K562 (cell line): ENCODE measurements at regions not wholly inside any gene's neighbourhood (a gene's known extent, or its start where the extent isn't known, plus 50 kb on each side); places are given as distances from the start of the nearest gene placed in this dataset.

Experiments used
- ATAC-seq: fragments of 200-7000 bp; cut with Tn5 transposase; 3 replicates; pipeline ENCODE4 v1.9.1; 2020; ENCODE audit warnings: moderate library complexity
- BruUV-seq: library from RNA; stranded (reverse); fragments of 400-500 nt; replicated peaks from 2 replicates; lab custom pipeline; 2021; lab: Mats Ljungman, UMichigan
- CTCF ChIA-PET: fragments of 300-600 bp; formaldehyde crosslinking; extraction: SDS; loops from one replicate; lab custom pipeline; 2021; ENCODE audit warnings: low intra/inter-chr PET ratio; lab: Yijun Ruan, JAX
- POLR2A ChIA-PET: fragments of 300-600, 350-650 bp; sonication (Branson Sonifier 250); formaldehyde crosslinking; extraction: SDS; loops from one replicate; lab custom pipeline; 2021; ENCODE audit warnings: antibody characterized with exemption, inconsistent platforms; lab: Yijun Ruan, JAX
- DNase-seq, 4 experiments: peaks; one replicate each; pipeline versions ENCODE4 v3.0.0 to v3.0.0-alpha.2; 2011 to 2018; ENCODE audit warnings: low spot score in 3 of 4, mixed read lengths in 3 of 4; ENCODE audit errors: extremely low read depth in 1 of 4
- FAIRE-seq: peaks from 2 replicates; lab custom pipeline; 2011; peaks lifted over from hg19 to GRCh38; lab: Jason Lieb, UNC
- H2AFZ ChIP-seq: 2 replicates; pipeline ENCODE4 v1.6.0; 2011; ENCODE audit warnings: low read depth, low read length, control low read depth, inconsistent platforms
- H3K27ac ChIP-seq: fragments of 200-600 bp; 3 replicates; pipeline ENCODE4 v1.8.0; 2011; ENCODE audit warnings: low read depth, mild to moderate bottlenecking, control low read depth, inconsistent platforms, low read length, moderate library complexity, mixed read lengths; ENCODE audit errors: extremely low read depth
- H3K27me3 ChIP-seq, 2 experiments: fragments of 300-600 bp in 1 of 2; 2 replicates in 1 of 2; 3 replicates in 1 of 2; pipeline versions ENCODE4 v1.6.0 to v1.8.0; 2011; ENCODE audit warnings: inconsistent platforms in 2 of 2, low read length in 2 of 2, mild to moderate bottlenecking in 1 of 2, mixed read lengths in 1 of 2, moderate library complexity in 1 of 2; ENCODE audit not compliant: control insufficient read depth in 2 of 2, insufficient read depth in 2 of 2
- H3K36me3 ChIP-seq: fragments of 300-600 bp; 3 replicates; pipeline ENCODE4 v1.8.0; 2011; ENCODE audit warnings: mild to moderate bottlenecking, low read length, inconsistent platforms; ENCODE audit not compliant: control insufficient read depth, insufficient read depth
- H3K4me1 ChIP-seq, 2 experiments: fragments of 200-600 bp in 1 of 2; replicated peaks in 1 of 2; 2 replicates in 1 of 2; 3 replicates in 1 of 2; pipeline versions ENCODE4 v1.5.1 to v1.8.0; 2011; ENCODE audit warnings: inconsistent platforms in 2 of 2, low read length in 2 of 2, mild to moderate bottlenecking in 1 of 2, mixed read lengths in 1 of 2, moderate library complexity in 1 of 2; ENCODE audit not compliant: control insufficient read depth in 2 of 2, insufficient read depth in 2 of 2
- H3K4me2 ChIP-seq: 2 replicates; pipeline ENCODE4 v1.6.1; 2011; ENCODE audit warnings: low read length, control low read depth, inconsistent platforms, mixed read lengths; ENCODE audit not compliant: insufficient read depth
- H3K4me3 ChIP-seq: fragments of 200-600 bp; sonication (generic), shearing (Covaris generic); 2 replicates; pipeline ENCODE4 v1.5.1; 2016; ENCODE audit warnings: control low read depth, inconsistent platforms
- H3K79me2 ChIP-seq: fragments of 200-600 bp; 3 replicates; pipeline ENCODE4 v1.8.0; 2011; ENCODE audit warnings: low read length, inconsistent platforms; ENCODE audit not compliant: control insufficient read depth, insufficient read depth
- H3K9ac ChIP-seq, 2 experiments: 2 replicates each; pipeline versions ENCODE4 v1.6.0 to v1.6.1; 2011; ENCODE audit warnings: low read depth in 2 of 2, low read length in 2 of 2, control low read depth in 1 of 2, inconsistent platforms in 1 of 2, mild to moderate bottlenecking in 1 of 2, mixed read lengths in 1 of 2; ENCODE audit not compliant: insufficient read depth in 1 of 2
- H3K9me1 ChIP-seq: one replicate; pipeline ENCODE4 v1.6.0; 2011; ENCODE audit warnings: inconsistent platforms, mild to moderate bottlenecking, low read length, moderate library complexity; ENCODE audit not compliant: control insufficient read depth, insufficient read depth
- H3K9me3 ChIP-seq: replicated peaks from 2 replicates; pipeline ENCODE4 v1.5.1; 2011; ENCODE audit warnings: low read depth, low read length, inconsistent platforms; ENCODE audit not compliant: control insufficient read depth, insufficient read depth
- H4K20me1 ChIP-seq: replicated peaks from 2 replicates; pipeline ENCODE4 v1.6.1; 2011; ENCODE audit warnings: low read length, inconsistent platforms, mixed read lengths; ENCODE audit not compliant: control insufficient read depth, insufficient read depth
- GTF3C2 ChIP-seq: IDR thresholded peaks from 3 replicates; pipeline ENCODE4 v1.6.1; 2011; ENCODE audit warnings: borderline replicate concordance, mild to moderate bottlenecking, moderate library complexity; ENCODE audit not compliant: insufficient read length; ENCODE audit errors: extremely low read depth
- NFATC3 ChIP-seq: fragments of 450-650 bp; IDR thresholded peaks from 2 replicates; pipeline ENCODE4 v1.6.1; 2017; ENCODE audit warnings: mild to moderate bottlenecking
- NFRKB ChIP-seq: fragments of 450-650 bp; IDR thresholded peaks from 2 replicates; pipeline ENCODE4 v1.6.1; 2016; ENCODE audit warnings: low read depth
- NR0B1 ChIP-seq: fragments of 450-650 bp; IDR thresholded peaks from one replicate; pipeline ENCODE4 v1.6.1; 2018; ENCODE audit warnings: mild to moderate bottlenecking, moderate library complexity; ENCODE audit not compliant: partially characterized antibody
- RBFOX2 ChIP-seq: fragments of 200-400 bp; formaldehyde crosslinking; IDR thresholded peaks from 2 replicates; pipeline ENCODE4 v1.6.1; 2017; ENCODE audit warnings: low read depth, mild to moderate bottlenecking, low read length, moderate library complexity
- ZNF140 ChIP-seq: fragments of 250-450 bp; sonication (Bioruptor Pico); IDR thresholded peaks from 2 replicates; pipeline ENCODE4 v1.8.0; 2021; ENCODE audit warnings: moderate library complexity, mild to moderate bottlenecking, inconsistent platforms
- ZNF212 ChIP-seq: fragments of 450-650 bp; formaldehyde crosslinking; IDR thresholded peaks from 2 replicates; pipeline ENCODE4 v1.4.0; 2020; ENCODE audit warnings: mild to moderate bottlenecking
- WGBS: fragments of 100-300 bp; shearing (Covaris generic); methylation state at CpG from one replicate; pipeline ENCODE4 v1.1.6; 2016; ENCODE audit warnings: low coverage, mixed read lengths; ENCODE audit not compliant: insufficient coverage; ENCODE audit errors: missing lambda C conversion rate; 5-methylcytosine and 5-hydroxymethylcytosine counted together
- in situ Hi-C: fragments of 300-500 bp; cut with MboI; formaldehyde crosslinking; loops from 4 replicates; pipeline ENCODE4 v1.15.0; 2018; ENCODE audit warnings: inconsistent platforms, mixed read lengths
- intact Hi-C: fragments of 100-400 bp; cut with micrococcal nuclease; formaldehyde crosslinking; loops from 2 replicates; pipeline ENCODE4 v1.14.2; 2022
- TF ChIP-seq, protein P1 (sequence below): fragments of 450-650 bp; conservative IDR thresholded peaks from 2 replicates; pipeline ENCODE4 v1.6.1; 2016; ENCODE audit warnings: missing genetic modification characterization, low read depth, mild to moderate bottlenecking, control low read depth, missing compliant biosample characterization
- TF ChIP-seq, protein P2 (sequence below): sonication (generic); formaldehyde crosslinking; IDR thresholded peaks from 2 replicates; pipeline ENCODE4 v1.8.1; 2023; ENCODE audit warnings: mild to moderate bottlenecking, missing genetic modification reagents

DNA sequence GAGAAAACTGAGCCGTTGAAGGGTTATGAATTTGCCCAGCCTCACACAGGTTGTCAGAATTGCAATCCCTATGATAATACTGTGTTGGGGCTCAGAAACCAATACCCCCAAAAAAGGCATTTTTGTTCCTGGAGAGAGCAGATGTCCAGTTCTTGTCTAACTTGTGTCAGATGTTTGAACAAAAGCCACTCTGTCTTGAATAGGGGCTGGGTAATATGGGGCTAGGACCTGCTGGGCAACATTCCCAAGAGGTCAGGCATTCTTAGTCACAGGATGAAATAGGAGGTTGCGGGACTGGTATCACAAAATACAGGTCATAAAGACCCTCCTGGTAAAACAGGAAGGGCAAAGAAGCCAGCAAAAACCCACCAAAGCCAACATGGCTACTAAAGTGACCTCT lies 482.1 kb downstream of the IPMK start:
- ATAC-seq: no peak
- no peak overlapping the region for H3K27ac ChIP-seq
- H3K9ac ChIP-seq: no peak overlapping the region
- no peak for FAIRE-seq
- no peaks in the 10 kb centered on the region for H3K36me3 ChIP-seq
- CTCF ChIA-PET: no interaction called here
- no TSS peak for BruUV-seq
- no peak for DNase-seq
- H3K27me3 ChIP-seq: no peaks in the 10 kb centered on the region
- H3K4me2 ChIP-seq: no peak overlapping the region
- H4K20me1 ChIP-seq: no peaks in the 10 kb centered on the region
- H3K9me1 ChIP-seq: no peaks in the 10 kb centered on the region
- 0% methylated on average over 2 of the region's 2 CpGs for WGBS
- in situ Hi-C loops (no loop called here), intact Hi-C loops (no loop called here)
- H3K79me2 ChIP-seq: no peaks in the 10 kb centered on the region
- no peak overlapping the region for H2AFZ ChIP-seq
- no peaks in the 10 kb centered on the region for H3K9me3 ChIP-seq
- H3K4me3 ChIP-seq: no peak overlapping the region
- POLR2A ChIA-PET: no interaction called here
- TF ChIP-seq NR0B1: no peak
- TF ChIP-seq NFATC3: no peak
- TF ChIP-seq, protein P1, sequence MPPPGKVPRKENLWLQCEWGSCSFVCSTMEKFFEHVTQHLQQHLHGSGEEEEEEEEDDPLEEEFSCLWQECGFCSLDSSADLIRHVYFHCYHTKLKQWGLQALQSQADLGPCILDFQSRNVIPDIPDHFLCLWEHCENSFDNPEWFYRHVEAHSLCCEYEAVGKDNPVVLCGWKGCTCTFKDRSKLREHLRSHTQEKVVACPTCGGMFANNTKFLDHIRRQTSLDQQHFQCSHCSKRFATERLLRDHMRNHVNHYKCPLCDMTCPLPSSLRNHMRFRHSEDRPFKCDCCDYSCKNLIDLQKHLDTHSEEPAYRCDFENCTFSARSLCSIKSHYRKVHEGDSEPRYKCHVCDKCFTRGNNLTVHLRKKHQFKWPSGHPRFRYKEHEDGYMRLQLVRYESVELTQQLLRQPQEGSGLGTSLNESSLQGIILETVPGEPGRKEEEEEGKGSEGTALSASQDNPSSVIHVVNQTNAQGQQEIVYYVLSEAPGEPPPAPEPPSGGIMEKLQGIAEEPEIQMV: no peak
- TF ChIP-seq, protein P2, sequence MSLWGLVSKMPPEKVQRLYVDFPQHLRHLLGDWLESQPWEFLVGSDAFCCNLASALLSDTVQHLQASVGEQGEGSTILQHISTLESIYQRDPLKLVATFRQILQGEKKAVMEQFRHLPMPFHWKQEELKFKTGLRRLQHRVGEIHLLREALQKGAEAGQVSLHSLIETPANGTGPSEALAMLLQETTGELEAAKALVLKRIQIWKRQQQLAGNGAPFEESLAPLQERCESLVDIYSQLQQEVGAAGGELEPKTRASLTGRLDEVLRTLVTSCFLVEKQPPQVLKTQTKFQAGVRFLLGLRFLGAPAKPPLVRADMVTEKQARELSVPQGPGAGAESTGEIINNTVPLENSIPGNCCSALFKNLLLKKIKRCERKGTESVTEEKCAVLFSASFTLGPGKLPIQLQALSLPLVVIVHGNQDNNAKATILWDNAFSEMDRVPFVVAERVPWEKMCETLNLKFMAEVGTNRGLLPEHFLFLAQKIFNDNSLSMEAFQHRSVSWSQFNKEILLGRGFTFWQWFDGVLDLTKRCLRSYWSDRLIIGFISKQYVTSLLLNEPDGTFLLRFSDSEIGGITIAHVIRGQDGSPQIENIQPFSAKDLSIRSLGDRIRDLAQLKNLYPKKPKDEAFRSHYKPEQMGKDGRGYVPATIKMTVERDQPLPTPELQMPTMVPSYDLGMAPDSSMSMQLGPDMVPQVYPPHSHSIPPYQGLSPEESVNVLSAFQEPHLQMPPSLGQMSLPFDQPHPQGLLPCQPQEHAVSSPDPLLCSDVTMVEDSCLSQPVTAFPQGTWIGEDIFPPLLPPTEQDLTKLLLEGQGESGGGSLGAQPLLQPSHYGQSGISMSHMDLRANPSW (CRISPR knock-in tag): no peak
- no peak for TF ChIP-seq GTF3C2
- no peak for TF ChIP-seq RBFOX2
- no peak for TF ChIP-seq ZNF140 (CRISPR knock-in tag)
- TF ChIP-seq NFRKB: no peak
- no peak for TF ChIP-seq ZNF212 (CRISPR knock-in tag)
- H3K4me1 ChIP-seq: no peaks in the 10 kb centered on the region
